ENCODE measurements at regions not wholly inside any gene's neighbourhood (a gene's known extent, or its start where the extent isn't known, plus 50 kb on each side); places are given as distances from the start of the nearest gene placed in this dataset.

GRCh38 chr12:89980236-89980635 is 271.6 kb upstream of the ATP2B1 start:
- no peak for FAIRE-seq

GRCh38 chr12:89977405-89978085 is 268.9 kb upstream of the ATP2B1 start:
- no peak for FAIRE-seq

GRCh38 chr12:89976866-89977265 is 268.2 kb upstream of the ATP2B1 start:
- FAIRE-seq, result no peak

GRCh38 chr12:89975574-89975973 is 266.9 kb upstream of the ATP2B1 start:
- no peak for FAIRE-seq

- no peak for FAIRE-seq
These were observed 263.2 kb upstream of the ATP2B1 start for GRCh38 chr12:89971880-89972279.

GRCh38 chr12:89970722-89971121 is 262.1 kb upstream of the ATP2B1 start:
- no peak for FAIRE-seq

- no peak for FAIRE-seq
These were observed 260.5 kb upstream of the ATP2B1 start for GRCh38 chr12:89969093-89969492.

- no peak for FAIRE-seq
These were observed 259.6 kb upstream of the ATP2B1 start for GRCh38 chr12:89968151-89968700.

GRCh38 chr12:89966495-89967240 is 258.0 kb upstream of the ATP2B1 start:
- FAIRE-seq, result no peak

- FAIRE-seq, result no peak
These were observed 257.4 kb upstream of the ATP2B1 start for GRCh38 chr12:89965993-89966392.

- FAIRE-seq, result peak; percentile 83
These were observed 254.0 kb upstream of the ATP2B1 start for GRCh38 chr12:89962648-89963047.

GRCh38 chr12:89960607-89961394 is 252.2 kb upstream of the ATP2B1 start:
- FAIRE-seq, result peak; percentile 68

- no peak for FAIRE-seq
These were observed 251.4 kb upstream of the ATP2B1 start for GRCh38 chr12:89960011-89960507.

- FAIRE-seq, result no peak
These were observed 250.5 kb upstream of the ATP2B1 start for GRCh38 chr12:89959179-89959578.

- no peak for FAIRE-seq
These were observed 245.6 kb upstream of the ATP2B1 start for GRCh38 chr12:89954259-89954658.

- FAIRE-seq, result no peak
These were observed 243.0 kb upstream of the ATP2B1 start for GRCh38 chr12:89951694-89952060.

- peak; percentile 76 for FAIRE-seq
These were observed 242.5 kb upstream of the ATP2B1 start for GRCh38 chr12:89951050-89951693.

- no peak for FAIRE-seq
These were observed 241.8 kb upstream of the ATP2B1 start for GRCh38 chr12:89950421-89950820.

GRCh38 chr12:89949457-89950195 is 241.0 kb upstream of the ATP2B1 start:
- FAIRE-seq, result peak; percentile 97

GRCh38 chr12:89948271-89949175 is 239.9 kb upstream of the ATP2B1 start:
- no peak for FAIRE-seq
